ENCODE measurements at regions not wholly inside any gene's neighbourhood (a gene's known extent, or its start where the extent isn't known, plus 50 kb on each side); places are given as distances from the start of the nearest gene placed in this dataset.
A peak's percentile ranks its signal among the peaks of the same experiment; 100 is the strongest.

DNA sequence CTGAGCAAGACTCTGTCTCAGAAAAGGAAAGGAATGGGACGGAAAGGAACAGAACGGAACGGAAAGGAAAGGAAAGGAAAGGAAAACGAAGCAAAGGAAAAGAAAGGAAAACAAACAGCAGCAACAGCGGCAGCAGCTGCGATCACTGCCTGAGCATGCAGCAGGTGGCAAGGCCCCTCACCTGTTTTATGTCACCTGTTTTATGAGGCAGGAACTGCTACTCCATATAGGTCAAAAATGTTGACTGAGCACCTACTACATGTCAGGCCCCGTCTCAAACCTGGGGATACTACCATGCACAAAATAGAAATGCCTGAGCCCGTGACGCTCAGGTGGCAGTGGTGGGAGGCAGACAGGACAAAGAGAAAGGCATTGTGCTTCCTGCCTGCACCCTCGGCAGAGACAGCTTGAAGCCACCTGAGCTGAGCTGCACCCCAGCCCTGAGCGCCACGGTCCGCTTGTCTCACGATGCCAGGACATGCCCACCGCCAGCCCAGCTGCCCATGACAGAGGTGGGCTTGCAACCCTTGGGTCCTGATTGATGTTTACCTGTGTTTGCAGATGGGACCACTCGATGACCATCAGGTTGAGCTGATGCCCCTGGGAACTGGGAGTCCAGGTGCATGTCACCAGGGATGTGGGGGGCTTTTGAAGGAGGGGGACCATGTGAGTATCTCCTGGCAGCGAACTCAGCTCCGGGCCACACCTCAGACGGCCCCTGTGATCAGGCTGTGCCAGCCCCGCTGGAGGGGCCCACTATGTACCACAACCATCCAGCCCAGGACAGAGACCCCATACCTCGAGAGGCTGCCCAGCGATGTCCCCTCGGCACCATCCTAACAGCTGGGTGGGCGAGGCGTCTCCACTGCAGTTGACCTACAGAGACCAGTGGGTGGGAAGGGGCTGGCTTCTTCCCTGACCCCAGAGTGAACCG lies 77.4 kb downstream of the RMI2 start:
- H3K4me1 Mint-ChIP-seq, result peaks cover 10% of the 10 kb centered on the region
- no peak overlapping the region for H3K4me3 Mint-ChIP-seq
- no peaks in the 10 kb centered on the region for H3K36me3 Mint-ChIP-seq
- CTCF ChIA-PET, result interaction anchor here (0.8 kb wide), 1 partner anchor 27 kb away, joined by 3 read pairs; no protein-coding TSS in a partner anchor
- no peak for DNase-seq
- no peaks in the 10 kb centered on the region for H3K27me3 Mint-ChIP-seq
- H3K27ac Mint-ChIP-seq, result no peak overlapping the region
- no peaks in the 10 kb centered on the region for H3K9me3 Mint-ChIP-seq (ENCODE audit: low read depth)
- ATAC-seq, result no peak

DNA sequence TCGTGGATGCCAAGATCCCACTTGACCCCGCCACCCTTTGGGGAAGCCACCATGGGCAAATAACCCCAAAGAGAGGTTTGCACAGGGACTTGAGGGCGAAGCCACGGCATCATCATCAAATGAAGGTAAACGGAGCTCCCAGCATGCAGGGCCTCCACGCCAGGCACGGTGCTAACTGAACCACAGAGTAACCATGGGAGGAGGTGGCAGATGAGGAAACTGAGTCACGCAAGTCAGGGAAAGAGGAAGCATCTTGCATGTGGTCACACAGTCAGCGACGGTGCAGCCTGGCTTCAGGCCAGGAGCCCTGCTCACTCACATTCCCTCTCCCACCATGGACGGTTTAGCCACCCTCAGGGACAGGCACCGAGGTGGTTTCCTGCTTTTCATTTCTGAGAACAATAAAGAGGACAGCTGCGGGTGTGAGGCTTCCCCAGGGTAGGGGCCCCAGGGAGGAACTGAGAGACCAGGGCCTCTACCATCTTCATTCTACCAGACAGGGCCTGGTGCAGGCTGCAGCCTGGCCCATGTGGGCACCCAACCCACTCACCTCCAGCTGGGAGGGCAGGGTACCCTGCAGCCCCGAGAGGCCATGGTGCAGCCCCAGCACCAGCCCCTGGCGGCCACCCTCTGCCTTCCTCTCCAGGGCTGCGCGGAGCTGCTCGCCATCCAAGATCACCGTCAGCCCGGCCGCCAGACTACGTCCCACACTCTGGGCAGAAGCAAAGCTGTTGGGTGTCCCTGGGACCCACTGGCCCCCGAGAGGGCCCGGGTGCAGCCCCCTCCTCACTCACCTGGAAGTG lies 78.3 kb downstream of the RMI2 start:
- H3K36me3 Mint-ChIP-seq, result no peaks in the 10 kb centered on the region
- H3K9me3 Mint-ChIP-seq (ENCODE audit: low read depth), result no peaks in the 10 kb centered on the region
- peaks cover 10% of the 10 kb centered on the region for H3K4me1 Mint-ChIP-seq
- DNase-seq, result no peak
- H3K4me3 Mint-ChIP-seq, result no peak overlapping the region
- ATAC-seq, result no peak
- CTCF ChIA-PET, result interaction anchor here (0.6 to 0.8 kb wide), 2 partner anchors 27 to 531 kb away, joined by 3 read pairs; no protein-coding TSS in a partner anchor
- no peaks in the 10 kb centered on the region for H3K27me3 Mint-ChIP-seq
- peak overlapping the region; percentile 45 for H3K27ac Mint-ChIP-seq

DNA sequence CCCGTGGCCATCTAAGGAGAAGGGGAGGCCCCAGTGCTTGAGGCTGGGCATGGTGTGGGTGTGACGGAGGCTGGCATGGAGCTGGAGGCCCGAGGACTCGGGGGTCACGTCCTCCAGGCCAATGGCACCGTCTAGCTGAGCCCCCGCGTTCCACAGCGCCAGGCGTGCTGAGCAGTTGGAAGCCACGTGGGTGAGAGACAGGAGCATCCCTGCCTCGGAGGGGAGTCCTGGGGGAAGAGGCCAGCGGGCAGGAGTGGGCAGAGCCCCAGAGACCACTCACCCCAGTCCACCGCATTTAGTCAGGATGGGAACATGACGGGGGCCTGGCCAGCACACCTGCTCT lies 78.8 kb downstream of the RMI2 start:
- CTCF ChIA-PET, result interaction anchor here (0.8 kb wide), 1 partner anchor 28 kb away, joined by 3 read pairs; no protein-coding TSS in a partner anchor
- DNase-seq (no peak), ATAC-seq (no peak)
- no peak overlapping the region for H3K27ac Mint-ChIP-seq
- H3K4me3 Mint-ChIP-seq, result no peak overlapping the region
- H3K9me3 Mint-ChIP-seq (ENCODE audit: low read depth), result no peaks in the 10 kb centered on the region
- H3K36me3 Mint-ChIP-seq, result no peaks in the 10 kb centered on the region
- H3K27me3 Mint-ChIP-seq, result peaks cover 1% of the 10 kb centered on the region
- peaks cover 10% of the 10 kb centered on the region for H3K4me1 Mint-ChIP-seq

DNA sequence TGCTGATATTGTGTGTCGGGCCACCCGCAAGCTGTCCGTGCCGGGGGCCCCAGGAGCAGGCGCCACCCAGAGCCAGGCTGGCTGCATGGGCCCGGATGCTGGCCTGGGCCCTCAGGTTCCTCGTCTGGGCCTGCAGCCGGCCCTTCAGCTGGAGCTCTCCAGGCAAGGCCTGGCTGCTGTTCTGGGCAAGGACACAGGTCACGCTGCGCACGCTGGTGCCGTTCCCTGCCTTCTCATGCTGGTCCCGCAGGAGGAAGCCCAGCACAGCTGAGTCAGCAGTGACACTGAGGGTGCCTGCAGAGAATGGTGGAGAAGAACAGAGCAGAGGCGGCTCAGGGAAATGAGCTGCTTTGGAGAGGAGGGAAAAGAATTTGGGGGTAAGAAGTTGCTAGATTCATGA lies 79.9 kb downstream of the RMI2 start:
- Mint-ChIP-seq H3K27ac (no peak overlapping the region), H3K9me3 (ENCODE audit: low read depth) (no peaks in the 10 kb centered on the region), H3K27me3 (peaks cover 6% of the 10 kb centered on the region), H3K4me3 (no peak overlapping the region), H3K4me1 (peaks cover 10% of the 10 kb centered on the region), H3K36me3 (no peaks in the 10 kb centered on the region)
- CTCF ChIA-PET, result interaction anchor here (0.8 to 2.7 kb wide), 4 partner anchors 18 to 107 kb away, joined by 3 to 16 read pairs (median 6); no protein-coding TSS in a partner anchor
- ATAC-seq, result no peak
- no peak for DNase-seq

DNA sequence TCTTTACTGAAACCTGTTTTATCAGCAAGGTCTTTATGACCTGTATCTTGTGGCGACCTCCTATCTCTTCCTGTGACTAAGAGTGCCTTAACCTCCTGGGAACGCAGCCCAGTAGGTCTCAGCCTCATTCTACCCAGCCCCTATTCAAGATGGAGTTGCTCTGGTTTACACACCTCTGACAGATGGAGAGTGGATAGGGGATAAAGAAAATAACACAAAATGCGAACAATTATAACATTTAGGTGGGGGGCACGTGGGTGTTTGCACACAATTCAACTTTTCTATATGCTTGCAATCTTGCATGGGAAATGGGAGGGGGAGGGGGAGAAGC lies 83.3 kb downstream of the RMI2 start:
- no peak for ATAC-seq

DNA sequence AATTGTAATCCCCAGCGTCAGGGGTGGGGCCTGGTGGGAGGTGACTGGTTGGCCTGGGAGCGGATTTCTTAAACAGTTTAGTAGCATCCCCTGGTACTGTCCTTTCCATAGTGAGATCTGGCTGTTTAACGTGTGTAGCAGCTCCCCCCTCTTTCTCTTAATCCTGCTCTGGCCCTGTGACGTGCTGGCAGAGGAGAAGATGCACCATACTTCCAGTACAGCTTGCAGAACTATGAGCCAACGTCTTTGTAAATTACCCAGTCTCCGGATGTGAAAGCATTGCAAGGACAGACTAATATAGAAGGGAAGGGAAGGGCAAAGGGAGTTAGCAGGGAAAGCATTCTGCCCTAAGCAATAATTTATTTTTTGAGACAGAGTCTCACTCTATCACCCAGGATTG lies 83.9 kb downstream of the RMI2 start:
- H3K27me3 Mint-ChIP-seq, result peaks cover 9% of the 10 kb centered on the region
- CTCF ChIA-PET, result no interaction called here
- H3K36me3 Mint-ChIP-seq, result no peaks in the 10 kb centered on the region
- H3K27ac Mint-ChIP-seq, result no peak overlapping the region
- ATAC-seq, result no peak
- DNase-seq, result no peak
- H3K4me1 Mint-ChIP-seq, result no peaks in the 10 kb centered on the region
- no peaks in the 10 kb centered on the region for H3K9me3 Mint-ChIP-seq (ENCODE audit: low read depth)
- no peak overlapping the region for H3K4me3 Mint-ChIP-seq

More for the DNA sequence above, 83.3 kb downstream of the RMI2 start:
- Mint-ChIP-seq H3K4me3 (no peak overlapping the region), H3K27ac (no peak overlapping the region), H3K36me3 (no peaks in the 10 kb centered on the region), H3K9me3 (ENCODE audit: low read depth) (no peaks in the 10 kb centered on the region), H3K27me3 (peaks cover 9% of the 10 kb centered on the region), H3K4me1 (no peaks in the 10 kb centered on the region)
- CTCF ChIA-PET, result no interaction called here
- DNase-seq, result no peak

DNA sequence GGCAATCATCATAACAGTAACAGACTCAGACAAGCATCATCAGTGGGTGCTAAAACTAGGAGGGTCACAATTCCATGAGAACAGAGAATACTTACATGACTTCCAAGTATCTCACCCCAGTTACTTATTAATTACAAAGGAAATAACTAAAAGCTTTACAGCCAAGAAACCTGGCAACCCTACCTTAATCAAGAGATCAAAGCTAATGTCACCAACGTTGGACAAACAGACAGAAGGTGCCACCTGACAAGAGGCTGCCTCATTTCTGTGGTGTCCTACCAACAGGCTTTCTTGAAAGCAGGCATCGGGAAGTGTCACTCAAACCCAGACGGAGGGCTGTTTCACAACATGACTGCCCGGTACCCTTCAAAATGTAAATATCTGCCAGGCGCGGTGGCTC lies 84.6 kb downstream of the RMI2 start:
- H3K4me3 Mint-ChIP-seq, result no peak overlapping the region
- ATAC-seq, result no peak

DNA sequence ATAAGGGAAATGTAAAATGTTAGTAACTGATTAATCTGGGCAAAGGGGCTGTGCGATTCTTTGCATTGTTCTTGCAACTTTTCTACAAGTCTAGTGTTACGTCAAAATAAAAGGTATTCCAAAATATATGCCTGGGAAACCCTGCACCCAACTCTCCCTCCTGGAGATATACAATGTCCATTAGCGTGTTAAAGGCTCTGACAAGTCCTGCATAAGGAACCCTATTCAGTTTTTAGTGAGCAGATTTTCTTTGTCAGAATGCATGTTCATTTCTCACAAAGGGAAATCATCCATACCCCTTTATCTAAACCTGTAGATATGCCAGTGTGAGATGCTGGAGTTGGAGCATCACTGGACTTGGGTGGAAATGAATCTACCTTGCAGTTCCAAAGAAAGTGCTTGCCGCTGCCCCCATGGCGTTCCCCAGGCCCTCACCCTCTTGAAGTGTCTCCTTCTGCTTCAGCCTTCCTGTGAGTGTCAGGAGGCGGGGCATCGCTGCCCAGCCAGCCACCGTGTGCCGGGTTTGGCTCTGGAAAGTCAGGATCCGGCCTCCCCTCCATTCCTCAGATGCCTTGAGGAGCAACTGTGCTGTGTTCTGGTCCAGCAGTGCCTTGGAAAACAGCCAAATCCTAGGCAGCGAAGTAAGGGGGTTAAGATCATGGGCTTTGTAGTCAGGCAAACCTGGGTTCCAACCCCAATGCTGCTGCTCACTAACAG lies 85.5 kb downstream of the RMI2 start:
- Mint-ChIP-seq H3K36me3 (no peaks in the 10 kb centered on the region), H3K27me3 (peaks cover 9% of the 10 kb centered on the region), H3K9me3 (ENCODE audit: low read depth) (no peaks in the 10 kb centered on the region), H3K27ac (no peak overlapping the region), H3K4me1 (no peaks in the 10 kb centered on the region), H3K4me3 (no peak overlapping the region)
- CTCF ChIA-PET, result interaction anchor here (0.8 kb wide), 1 partner anchor 35 kb away, joined by 3 read pairs; no protein-coding TSS in a partner anchor
- DNase-seq (no peak), ATAC-seq (no peak)

More for the DNA sequence above, 84.6 kb downstream of the RMI2 start:
- Mint-ChIP-seq H3K4me1 (no peaks in the 10 kb centered on the region), H3K27ac (no peak overlapping the region), H3K36me3 (no peaks in the 10 kb centered on the region), H3K27me3 (peaks cover 9% of the 10 kb centered on the region), H3K9me3 (ENCODE audit: low read depth) (no peaks in the 10 kb centered on the region)
- DNase-seq, result no peak
- CTCF ChIA-PET, result interaction anchor here (0.7 to 1.0 kb wide), 2 partner anchors 19 to 21 kb away, joined by 3 read pairs; no protein-coding TSS in a partner anchor

DNA sequence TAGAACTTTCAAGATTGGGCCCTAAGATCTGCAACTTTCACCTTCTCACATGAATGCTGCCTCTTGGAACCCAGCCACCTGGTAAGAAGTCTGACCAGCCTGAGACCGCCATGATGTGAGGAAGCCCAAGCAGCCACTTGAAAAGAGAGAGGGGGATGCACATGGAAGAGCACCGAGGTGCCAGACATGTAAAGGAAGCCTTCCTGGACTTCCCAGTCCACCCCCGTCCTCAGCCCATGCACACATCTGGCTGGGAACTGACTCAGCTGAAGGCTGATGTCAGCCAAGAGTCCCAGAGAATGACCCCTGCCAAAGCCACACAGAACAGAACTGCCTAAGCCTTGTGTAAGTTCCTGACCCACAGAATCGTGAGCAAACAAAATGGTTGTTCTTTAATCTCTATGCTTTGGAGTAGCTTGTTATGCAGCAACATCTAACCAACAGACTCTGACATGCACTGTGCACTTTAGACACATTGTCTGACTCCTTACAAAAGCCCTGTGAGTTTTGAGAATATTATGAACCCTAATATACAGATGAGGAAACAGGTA lies 86.7 kb downstream of the RMI2 start:
- DNase-seq (no peak), ATAC-seq (no peak)
- no peak overlapping the region for H3K4me3 Mint-ChIP-seq
- H3K9me3 Mint-ChIP-seq (ENCODE audit: low read depth), result no peaks in the 10 kb centered on the region
- CTCF ChIA-PET, result interaction anchor here (1.4 to 1.8 kb wide), 2 partner anchors 36 to 467 kb away, joined by 3 to 6 read pairs; no protein-coding TSS in a partner anchor
- H3K4me1 Mint-ChIP-seq, result no peaks in the 10 kb centered on the region
- H3K27ac Mint-ChIP-seq, result no peak overlapping the region
- peaks cover 12% of the 10 kb centered on the region for H3K27me3 Mint-ChIP-seq
- no peaks in the 10 kb centered on the region for H3K36me3 Mint-ChIP-seq

DNA sequence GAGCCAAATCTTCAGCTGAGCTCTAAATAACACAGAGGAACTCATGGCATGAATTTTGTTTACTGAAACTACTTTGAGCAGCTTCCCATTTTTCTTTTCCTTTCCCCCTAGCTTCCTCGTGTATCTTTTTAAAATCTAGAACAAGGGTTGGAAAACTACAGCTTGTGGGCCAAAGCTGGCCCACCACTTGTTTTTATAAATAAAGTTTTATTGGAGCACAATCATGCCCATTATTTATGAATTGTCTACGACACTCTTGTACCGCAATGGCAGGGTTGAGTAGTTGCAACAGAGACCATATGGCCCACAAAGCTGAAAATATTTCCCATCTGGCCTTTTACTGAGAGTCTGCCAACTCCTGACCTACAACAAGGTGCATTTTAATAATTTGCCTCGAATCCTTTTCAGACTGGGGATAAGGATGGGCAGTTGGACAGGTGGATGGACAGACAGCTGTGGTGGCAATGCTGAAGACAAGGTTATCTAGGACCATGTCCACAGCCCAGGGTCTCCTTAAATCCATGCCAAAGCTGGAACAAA lies 87.7 kb downstream of the RMI2 start:
- CTCF ChIA-PET, result interaction anchor here (0.9 to 1.8 kb wide), 3 partner anchors 37 to 468 kb away, joined by 3 to 6 read pairs (median 3); no protein-coding TSS in a partner anchor
- no peaks in the 10 kb centered on the region for H3K36me3 Mint-ChIP-seq
- DNase-seq, result no peak
- H3K4me1 Mint-ChIP-seq, result no peaks in the 10 kb centered on the region
- no peaks in the 10 kb centered on the region for H3K9me3 Mint-ChIP-seq (ENCODE audit: low read depth)
- H3K27ac Mint-ChIP-seq, result no peak overlapping the region
- H3K27me3 Mint-ChIP-seq, result peaks cover 13% of the 10 kb centered on the region
- no peak overlapping the region for H3K4me3 Mint-ChIP-seq
- no peak for ATAC-seq

DNA sequence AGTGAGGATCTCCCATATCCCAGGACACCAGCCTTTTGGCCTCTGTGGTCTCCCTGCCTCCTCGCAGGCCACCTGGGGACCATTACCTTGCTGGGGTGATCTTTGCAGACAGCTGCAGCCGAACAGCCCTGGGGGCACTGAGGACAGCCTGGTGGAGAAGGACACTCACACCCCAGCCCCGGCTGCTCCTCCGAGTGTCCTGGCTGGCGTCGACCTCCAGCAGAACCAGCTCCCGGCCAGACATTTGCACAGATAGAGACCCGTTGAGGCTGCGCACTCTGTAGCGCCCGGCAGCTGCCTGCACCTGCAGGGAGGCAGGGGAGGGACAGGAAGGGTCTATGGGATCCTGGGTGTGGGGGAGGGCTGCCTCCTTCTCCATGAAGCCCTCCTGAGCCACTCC lies 90.3 kb downstream of the RMI2 start:
- Mint-ChIP-seq H3K27me3 (peaks cover 5% of the 10 kb centered on the region), H3K27ac (no peak overlapping the region), H3K4me1 (no peaks in the 10 kb centered on the region), H3K4me3 (no peak overlapping the region), H3K9me3 (ENCODE audit: low read depth) (no peaks in the 10 kb centered on the region), H3K36me3 (peaks cover 1% of the 10 kb centered on the region)
- no peak for ATAC-seq
- CTCF ChIA-PET, result interaction anchor here (1.6 kb wide), 1 partner anchor 29 kb away, joined by 3 read pairs; no protein-coding TSS in a partner anchor
- DNase-seq, result no peak

DNA sequence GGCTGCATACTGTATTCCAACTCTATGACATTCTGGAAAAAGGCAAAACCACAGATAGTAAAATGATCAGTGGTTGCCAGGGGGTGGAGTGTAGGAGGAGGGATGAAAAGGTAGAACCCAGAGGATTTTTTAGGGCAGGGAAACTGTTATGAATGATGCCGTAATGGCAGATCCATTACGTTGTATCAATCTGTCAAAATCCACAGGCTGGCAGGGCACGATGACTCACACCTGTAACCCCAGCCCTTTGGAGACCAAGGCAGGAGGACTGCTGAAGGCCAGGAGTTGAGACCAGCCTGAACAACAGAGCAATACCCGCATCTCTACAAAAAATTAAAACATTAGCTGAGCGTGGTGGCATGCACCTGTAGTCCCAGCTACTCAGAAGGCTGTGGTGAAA lies 91.8 kb downstream of the RMI2 start:
- no peaks in the 10 kb centered on the region for H3K4me1 Mint-ChIP-seq
- no peak for ATAC-seq
- CTCF ChIA-PET, result interaction anchor here (0.6 to 1.6 kb wide), 2 partner anchors 11 to 31 kb away, joined by 3 read pairs; no protein-coding TSS in a partner anchor
- no peak for DNase-seq
- H3K27me3 Mint-ChIP-seq, result peaks cover 4% of the 10 kb centered on the region
- no peaks in the 10 kb centered on the region for H3K9me3 Mint-ChIP-seq (ENCODE audit: low read depth)
- H3K27ac Mint-ChIP-seq, result no peak overlapping the region
- H3K36me3 Mint-ChIP-seq, result peaks cover 1% of the 10 kb centered on the region
- no peak overlapping the region for H3K4me3 Mint-ChIP-seq

Data from activated CD8-positive, alpha-beta memory T cell treated with anti-CD3 and anti-CD28 coated beads, Interleukin-2, amount 10 ng/mL, durations not matched to agents 7 days and 5 days (primary cell).